HG03432 (cell line): ENCODE measurements at regions not wholly inside any gene's neighbourhood (a gene's known extent, or its start where the extent isn't known, plus 50 kb on each side); places are given as distances from the start of the nearest gene placed in this dataset.

ENCODE experiments used
- ATAC-seq: cut with Tn5 transposase; IDR thresholded peaks from one replicate; pipeline ENCODE4 v1.9.1; 2021; ENCODE audit warnings: mild to moderate bottlenecking, moderate library complexity; ENCODE audit not compliant: unreplicated experiment

DNA sequence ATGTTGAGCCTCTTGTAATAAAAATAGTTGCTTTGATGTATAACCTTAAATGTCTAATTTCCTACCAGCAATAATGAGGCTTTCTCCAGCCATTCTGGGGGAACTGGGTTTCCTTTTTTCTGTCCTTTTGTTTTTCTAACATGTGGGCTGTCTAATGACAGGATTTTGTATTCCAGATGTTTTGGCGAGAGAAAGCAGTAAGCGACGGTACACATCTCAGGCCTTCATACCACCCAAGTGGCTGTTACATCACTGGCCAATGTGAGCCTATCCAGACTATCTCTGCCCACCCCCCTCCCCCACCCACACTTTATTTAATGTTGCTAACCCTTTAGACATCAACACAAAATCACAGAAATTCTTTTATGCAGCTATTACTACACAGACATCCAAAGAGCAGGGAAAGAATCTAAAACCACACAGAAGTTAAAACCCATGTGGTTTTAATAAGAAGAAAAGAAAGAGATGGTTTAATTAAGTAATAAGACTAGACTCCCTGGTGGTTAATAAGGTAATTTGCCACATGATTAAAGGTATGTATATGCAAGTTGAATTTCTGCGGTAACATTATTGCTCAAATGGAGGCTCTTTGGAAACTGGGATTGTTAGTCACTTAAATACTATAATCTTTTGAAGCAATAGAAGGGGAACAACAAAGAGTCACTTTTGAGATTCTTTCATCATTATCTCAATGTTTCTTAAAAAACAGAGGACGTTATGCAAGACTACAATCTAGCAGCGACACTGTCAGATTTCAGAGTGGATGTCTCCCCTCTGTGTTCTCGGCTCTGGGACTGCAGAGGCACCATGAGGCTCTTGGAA is 365.1 kb downstream of the ENC1 start:
- ATAC-seq = no peak

GRCh38 chr5:74274326-74274725 is 366.2 kb downstream of the ENC1 start:
- no peak for ATAC-seq

- ATAC-seq = no peak
Measured at GRCh38 chr5:74272831-74273451, 367.6 kb downstream of the ENC1 start.

DNA sequence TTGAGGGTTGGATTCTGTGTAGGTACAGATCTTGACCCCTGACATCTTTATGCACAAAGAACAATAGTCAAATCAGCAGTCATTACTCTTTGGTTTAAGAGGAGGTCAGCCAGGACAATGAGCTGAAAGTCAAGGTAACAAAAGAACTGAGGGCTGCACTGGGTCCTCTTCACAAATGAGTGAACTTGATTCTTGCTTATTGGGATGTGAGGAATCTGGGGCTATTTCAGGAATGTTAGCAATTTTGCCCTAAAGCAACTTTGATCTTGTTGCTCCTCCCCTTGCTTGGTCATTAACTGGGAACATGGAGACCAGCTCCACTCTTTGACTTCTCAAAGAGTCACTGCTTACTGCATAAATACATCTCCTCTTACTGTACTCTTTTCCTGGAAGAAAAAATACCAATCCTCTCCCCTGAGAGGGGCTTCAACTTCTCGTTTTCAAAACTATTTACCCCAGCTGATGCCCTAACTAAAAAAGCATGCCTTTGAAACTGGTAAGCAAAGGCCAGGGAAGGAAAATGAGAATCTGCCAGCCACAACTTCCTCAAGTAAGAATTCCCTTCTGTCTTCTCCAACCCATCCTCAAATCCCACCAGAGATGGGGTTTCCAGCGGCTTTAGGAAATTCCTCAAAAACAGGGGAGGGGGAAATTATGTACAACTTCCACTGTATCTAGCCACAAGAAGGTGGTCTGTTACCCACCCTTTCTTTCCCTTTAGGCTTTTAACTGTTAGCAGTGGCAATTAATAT is 368.3 kb downstream of the ENC1 start:
- ATAC-seq = no peak

GRCh38 chr5:74268297-74268696 is 372.2 kb downstream of the ENC1 start:
- no peak for ATAC-seq

DNA sequence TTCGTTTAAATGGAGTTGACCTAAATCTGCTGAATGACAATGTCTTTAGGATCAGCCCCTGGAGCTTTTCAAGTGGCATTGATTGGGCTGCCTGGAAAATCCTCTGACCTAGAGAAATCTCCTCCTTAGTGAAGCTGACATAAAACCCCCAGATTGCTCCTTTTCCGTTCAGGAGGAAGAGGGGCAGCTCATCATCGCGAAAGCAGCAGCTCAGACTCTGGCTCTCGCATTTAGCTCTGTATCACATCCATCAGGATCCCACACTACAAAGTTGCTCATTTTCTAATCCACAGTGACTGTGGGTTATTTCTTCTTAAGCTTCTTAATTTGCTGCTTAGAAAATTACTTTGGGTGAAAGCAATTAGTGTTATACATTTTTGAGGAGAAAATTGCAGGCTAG is 373.7 kb downstream of the ENC1 start:
- no peak for ATAC-seq

DNA sequence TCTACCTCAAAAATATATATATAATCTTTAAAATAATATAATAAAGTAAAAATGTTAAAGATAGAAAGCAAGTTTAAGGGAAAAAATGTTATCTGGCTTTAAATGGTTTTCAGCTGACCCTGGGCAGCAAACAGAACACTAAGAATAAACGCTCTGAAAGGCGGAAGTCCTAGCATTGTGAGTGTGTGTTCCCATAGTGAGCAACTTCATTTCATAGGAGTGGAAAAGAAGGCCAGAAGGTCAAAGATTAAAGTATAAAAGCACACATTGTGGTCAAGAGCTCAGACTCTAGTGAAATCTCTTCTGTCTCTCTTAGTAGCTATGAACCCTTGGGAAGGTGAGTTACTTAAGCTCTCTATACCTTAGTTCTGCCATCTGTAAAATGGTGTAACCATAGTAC is 374.4 kb downstream of the ENC1 start:
- ATAC-seq = no peak

DNA sequence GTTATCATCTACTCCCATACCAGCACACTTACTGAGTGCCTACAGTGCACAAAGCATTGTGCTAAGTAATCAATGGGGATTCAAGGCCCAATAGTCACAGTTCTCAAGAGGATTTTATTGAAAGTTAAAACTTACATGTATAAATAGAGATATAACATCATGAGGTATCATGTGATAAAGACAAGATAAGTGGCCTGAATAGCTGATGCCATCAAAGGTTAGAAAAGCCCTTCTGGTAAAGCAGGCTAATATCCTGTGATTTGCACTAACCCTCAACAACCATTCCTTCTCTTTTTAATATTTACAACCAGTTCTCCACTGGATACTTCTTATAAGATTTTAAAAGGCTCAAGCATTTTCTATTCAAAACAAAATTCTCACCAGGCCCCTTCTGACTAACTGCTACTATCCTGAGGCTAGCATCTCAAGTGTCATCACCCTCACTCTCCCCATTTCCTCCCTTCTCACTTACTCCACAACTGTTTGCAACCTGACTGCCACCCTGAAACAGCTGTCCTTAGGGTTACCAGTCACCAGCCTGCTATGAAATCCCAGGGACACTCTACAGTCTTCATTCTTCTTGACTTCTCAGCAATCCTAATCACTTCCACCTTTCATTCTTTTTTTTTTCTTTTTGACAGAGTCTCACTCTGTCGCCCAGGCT is 377.9 kb downstream of the ENC1 start:
- no peak for ATAC-seq

GRCh38 chr5:74261866-74262265 is 378.7 kb downstream of the ENC1 start:
- no peak for ATAC-seq

DNA sequence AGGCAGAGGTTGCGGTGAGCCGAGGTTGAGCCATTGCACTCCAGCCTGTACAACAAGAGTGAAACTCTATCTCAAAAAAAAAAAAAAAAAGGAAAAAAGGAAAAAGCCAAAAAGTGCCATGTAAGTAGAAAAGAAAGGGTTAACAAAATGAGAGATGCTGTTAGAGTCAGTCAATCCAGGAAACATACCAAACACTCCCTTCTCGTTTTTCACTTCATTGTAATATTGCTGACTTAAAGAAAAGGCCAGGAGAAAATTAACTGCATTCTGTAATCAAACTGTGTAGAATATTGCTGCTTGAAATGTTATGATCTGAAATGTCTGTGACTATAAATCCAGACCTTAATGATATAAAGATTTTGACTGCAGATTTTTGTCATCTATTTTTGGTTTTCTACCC is 379.1 kb downstream of the ENC1 start:
- no peak for ATAC-seq

DNA sequence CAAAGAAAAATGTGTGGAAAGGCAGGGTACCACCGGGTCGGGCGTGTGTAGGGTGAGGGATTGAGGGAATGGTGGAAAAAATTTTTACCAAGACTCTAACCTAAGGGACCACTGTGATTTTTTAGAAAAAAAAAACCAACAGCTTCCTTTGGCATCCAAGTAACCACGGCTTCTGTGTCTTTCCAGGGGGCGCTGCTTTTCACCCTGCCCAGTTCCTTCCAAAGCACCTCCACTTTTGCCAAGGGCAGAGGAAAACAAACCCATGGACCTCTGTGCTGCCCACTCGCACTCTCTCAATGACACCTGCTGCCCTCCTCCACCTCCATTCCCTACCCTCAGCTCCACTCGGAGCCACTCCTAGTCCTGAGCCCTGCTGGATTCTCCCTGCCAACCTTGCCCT is 381.0 kb downstream of the ENC1 start:
- ATAC-seq = no peak

DNA sequence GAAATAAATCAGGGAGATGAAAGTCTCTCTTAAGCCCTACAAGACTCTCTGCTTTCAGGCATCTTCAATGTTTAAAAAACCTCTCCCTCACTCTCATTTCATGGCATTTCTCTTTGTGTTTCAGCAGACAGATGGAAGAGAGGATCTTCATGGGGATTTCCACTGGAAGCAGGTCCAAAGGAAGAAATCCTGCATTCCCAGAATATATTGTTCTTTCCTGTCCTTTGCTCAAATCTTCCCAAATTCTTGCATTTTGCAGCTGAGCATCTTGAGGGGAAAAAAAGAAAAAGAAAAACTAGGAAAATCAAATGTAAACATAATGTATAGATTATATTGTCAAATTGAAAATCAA is 382.2 kb downstream of the ENC1 start:
- ATAC-seq = no peak

DNA sequence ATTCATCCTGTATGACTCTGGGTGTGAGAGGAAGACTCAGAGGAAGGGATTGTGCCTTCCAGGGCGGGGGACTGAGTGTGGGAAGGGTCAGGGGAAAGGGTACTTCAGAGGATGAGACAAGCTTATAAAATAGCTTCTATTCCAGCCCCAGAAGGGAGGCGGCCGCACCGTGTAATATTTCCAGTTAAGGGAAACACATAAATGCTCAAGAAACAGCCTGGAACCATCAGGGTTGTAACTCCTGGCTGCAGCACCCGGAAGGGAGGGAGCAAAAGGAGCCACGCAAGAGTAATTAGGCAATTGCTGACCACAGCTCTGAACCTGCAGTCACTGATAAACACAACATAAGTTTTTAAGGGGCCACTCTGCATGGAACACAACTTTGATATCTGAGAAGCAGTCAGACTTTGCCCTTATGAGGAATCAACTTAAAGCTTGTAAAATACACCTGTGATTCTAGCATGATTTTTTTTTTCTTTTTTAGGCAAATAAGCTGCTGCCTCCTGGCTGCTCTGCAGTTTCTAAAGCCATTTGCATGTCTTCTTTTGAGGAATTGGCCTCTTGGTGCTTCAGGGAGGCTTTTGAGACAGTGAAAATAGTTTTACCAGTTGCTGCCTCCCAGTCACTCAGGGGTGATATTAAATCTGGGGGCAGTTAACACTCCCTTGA is 382.7 kb downstream of the ENC1 start:
- ATAC-seq = peak; percentile 52

DNA sequence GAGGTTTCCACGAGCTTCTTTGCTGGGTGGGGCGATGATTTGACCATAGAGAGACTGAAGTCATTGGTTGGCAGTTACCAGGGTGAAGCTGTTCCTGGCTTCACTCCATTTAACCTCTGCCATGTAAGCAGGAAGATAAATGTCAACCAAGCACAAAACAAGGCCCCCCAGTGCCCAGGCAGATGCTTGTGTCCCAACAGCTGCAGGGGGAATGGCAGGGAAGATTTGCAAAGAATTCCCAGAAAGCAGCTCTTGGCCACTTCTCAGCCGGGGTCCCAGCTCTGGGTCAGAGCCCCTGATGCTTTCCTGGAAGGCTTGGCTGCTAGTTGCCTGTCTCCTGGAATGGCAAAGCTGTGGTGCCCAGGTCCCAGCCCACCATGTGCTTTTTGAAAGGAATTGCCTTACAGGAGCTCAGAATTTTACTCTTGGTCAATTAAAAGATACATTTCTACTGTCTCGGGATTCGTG is 383.4 kb downstream of the ENC1 start:
- no peak for ATAC-seq

DNA sequence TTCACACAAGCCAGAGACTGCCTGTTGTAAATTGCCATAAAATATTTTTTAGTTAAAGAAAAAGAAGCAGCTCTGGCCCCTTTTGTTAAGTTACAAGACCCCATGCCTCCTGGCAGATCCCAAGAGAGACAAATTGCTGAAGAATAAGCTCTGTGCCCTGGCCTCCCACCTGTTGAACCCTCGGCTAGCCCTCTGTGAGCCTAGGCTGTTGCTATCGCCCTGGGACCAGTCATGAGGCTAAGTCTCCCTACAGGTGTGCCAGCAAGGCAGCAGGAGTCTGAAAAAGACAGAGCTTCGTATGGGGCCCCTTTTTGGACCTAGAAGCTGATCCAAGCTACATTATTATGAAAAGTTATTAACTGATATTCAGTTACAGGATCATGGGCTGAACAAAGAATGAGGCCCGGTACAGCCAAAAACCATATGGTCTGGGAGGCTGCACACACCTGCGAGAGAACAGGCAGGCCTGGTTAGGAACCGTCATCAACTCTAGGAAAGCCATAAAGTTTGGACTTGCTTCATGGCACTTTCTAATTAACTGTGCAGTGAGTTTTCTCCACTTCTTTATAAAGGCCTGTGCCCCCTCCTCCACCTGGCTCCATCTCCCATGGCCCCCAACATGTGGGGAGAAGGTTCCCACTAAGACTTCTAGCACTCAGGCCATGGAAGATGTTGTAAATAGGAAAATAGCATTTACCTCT is 384.7 kb downstream of the ENC1 start:
- ATAC-seq = no peak

GRCh38 chr5:74254257-74254656 is 386.3 kb downstream of the ENC1 start:
- ATAC-seq = no peak

GRCh38 chr5:74252044-74252443 is 388.5 kb downstream of the ENC1 start:
- ATAC-seq = no peak

DNA sequence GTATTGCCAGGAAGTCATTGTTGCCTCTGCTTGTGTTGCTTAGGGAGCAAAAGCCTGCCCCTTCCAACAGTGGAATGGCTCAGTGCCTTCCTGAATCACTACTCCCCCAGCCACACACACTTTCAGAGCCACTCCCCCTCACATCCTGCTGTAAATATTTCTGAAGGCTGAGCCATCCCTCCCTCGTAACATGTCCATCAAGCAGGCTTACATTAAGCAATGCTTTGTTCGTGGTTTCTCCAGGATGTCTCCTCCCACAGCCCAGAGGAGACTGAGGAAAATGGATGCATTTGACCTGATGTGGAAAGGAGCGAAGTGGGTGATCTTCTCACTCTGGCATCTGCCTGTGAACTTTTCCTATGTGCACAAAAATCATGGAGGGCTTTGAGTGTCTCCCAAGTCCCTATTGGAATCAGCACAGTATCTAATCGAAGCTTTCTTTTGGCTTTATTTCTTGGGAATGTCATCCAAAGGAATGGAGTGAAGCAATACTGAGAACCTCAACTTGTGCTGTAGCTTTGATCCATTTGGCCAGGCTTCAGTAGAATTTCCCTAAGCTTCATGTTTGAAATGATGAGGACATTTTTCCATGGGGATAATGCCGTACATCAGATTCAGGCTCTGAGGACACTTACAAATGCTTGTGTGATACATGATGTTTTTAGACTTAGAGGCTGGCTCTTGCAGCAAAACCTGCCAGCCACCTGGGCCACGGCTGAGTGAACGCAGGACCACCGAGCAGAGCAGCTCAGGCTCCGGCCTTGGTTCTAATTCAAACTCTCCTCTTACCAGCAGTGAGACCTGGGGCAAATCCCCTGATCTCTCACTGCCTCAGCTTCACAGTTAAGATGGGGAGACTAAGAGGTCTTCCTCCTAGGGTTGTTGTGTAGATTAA is 389.1 kb downstream of the ENC1 start:
- no peak for ATAC-seq
